ENCODE measurements at regions not wholly inside any gene's neighbourhood (a gene's known extent, or its start where the extent isn't known, plus 50 kb on each side); places are given as distances from the start of the nearest gene placed in this dataset.

- TF ChIP-seq TCF4 (CRISPR knock-in tag; IDR thresholded peaks at IDR 0.05; ENCODE audit: borderline replicate concordance) (no peak), PATZ1 (CRISPR knock-in tag; IDR thresholded peaks at IDR 0.05; ENCODE audit: borderline replicate concordance) (no peak)
Measured at GRCh38 chr20:10843146-10843711, 169.4 kb upstream of the JAG1 start.
